Muscle layer of colon (tissue), 2 donors: ENCODE measurements at regions not wholly inside any gene's neighbourhood (a gene's known extent, or its start where the extent isn't known, plus 50 kb on each side); places are given as distances from the start of the nearest gene placed in this dataset.
"Not testable (repeated sequence)": the region's sequence is repeated elsewhere in the genome, so short reads cannot be mapped to it uniquely, and the experiment has no call there.

Source experiments
- H3K27ac ChIP-seq: one replicate; pipeline ENCODE4 v1.7.0; 2013; ENCODE audit warnings: low read depth, mild to moderate bottlenecking, low read length, moderate library complexity
- H3K27me3 ChIP-seq, 2 donors: one replicate each; pipeline ENCODE4 v1.7.0; 2013; ENCODE audit warnings: low read length in 2 of 2, mild to moderate bottlenecking in 2 of 2; ENCODE audit not compliant: insufficient read depth in 2 of 2, control insufficient read depth in 1 of 2
- H3K36me3 ChIP-seq: one replicate; pipeline ENCODE4 v1.7.0; 2013; ENCODE audit warnings: mild to moderate bottlenecking, low read length; ENCODE audit not compliant: insufficient read depth
- H3K4me1 ChIP-seq: one replicate; pipeline ENCODE4 v1.7.0; 2013; ENCODE audit warnings: mild to moderate bottlenecking, low read length; ENCODE audit not compliant: insufficient read depth
- H3K4me3 ChIP-seq, 2 donors: one replicate each; pipeline ENCODE4 v1.7.0; 2013; ENCODE audit warnings: low read length in 2 of 2, low read depth in 1 of 2, mild to moderate bottlenecking in 1 of 2, moderate library complexity in 1 of 2
- H3K9ac ChIP-seq: one replicate; pipeline ENCODE4 v1.7.0; 2013; ENCODE audit warnings: low read length
- H3K9me3 ChIP-seq: one replicate; pipeline ENCODE4 v1.7.0; 2013; ENCODE audit warnings: mild to moderate bottlenecking, low read length
- donor health status: abdominal sarcoma.
- donor health status: Adenocarcinoma of cecum.

DNA sequence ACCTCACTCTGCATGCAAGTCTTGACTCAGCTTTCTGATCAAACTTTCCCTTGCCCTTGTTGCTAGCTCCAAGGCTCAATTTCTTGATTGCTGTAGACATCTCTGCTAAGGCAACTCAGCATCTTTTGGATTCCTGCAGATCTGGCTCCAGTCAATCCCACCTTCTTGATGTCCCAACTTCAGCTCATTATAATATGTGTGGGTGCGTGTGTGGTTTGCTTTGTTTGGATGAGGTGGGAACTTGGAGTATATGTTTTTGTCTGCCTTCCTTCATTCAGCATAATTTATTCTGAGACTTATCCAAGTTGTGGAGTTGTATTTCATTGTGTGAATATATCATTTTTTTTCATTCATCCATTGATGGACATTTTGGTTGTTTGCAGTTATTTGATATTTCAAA is 364.8 kb upstream of the IGFBP3 start:
- Histone ChIP-seq H3K9ac (no peak overlapping the region), H3K4me1 (no peaks in the 10 kb centered on the region), H3K4me3 (no peak overlapping the region), H3K27me3 (no peaks in the 10 kb centered on the region), H3K27ac (no peak overlapping the region), H3K9me3 (no peaks in the 10 kb centered on the region), H3K36me3 (no peaks in the 10 kb centered on the region)

DNA sequence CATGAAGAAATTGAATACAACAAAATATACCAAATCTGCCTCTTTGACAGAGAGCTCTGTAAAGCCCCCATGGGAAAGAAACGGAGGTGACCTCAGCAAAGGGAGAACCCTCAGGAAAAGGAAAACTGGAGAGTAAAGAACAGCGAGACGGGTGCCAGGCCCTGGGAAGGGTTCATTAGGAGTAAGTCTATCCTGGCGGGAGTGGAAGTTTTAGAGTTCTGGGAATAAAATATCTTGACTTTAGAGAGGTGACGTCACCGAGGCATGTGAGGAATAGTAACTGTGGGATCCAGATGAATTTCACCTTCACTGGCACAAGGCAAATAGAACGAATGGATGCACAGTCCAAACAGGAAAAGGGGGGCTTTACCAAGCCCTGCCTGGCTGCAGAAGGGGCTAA is 362.8 kb upstream of the IGFBP3 start:
- no peak overlapping the region for H3K4me3 ChIP-seq
- H3K36me3 ChIP-seq: no peaks in the 10 kb centered on the region
- no peak overlapping the region for H3K9ac ChIP-seq
- no peaks in the 10 kb centered on the region for H3K9me3 ChIP-seq
- no peaks in the 10 kb centered on the region for H3K27me3 ChIP-seq
- H3K27ac ChIP-seq: no peak overlapping the region
- no peaks in the 10 kb centered on the region for H3K4me1 ChIP-seq

DNA sequence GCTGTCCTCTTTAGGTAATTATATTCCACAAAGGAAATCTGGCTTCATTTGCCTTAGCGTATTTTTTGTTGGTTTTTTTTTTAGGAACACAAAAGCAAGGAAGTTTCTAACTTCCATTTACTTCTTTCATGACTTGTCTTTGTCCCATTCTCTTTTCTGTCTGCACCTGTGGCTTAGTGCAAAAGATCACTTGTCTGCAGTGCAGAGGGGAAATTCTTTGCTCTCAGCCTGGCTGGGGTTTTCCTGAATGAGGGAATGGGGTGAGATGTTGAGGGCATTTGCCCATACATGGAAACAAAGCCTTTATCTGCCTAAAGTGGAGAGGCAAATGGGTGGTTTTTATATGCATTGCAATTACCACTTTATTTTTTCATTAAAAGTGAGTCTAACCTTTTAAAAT is 361.1 kb upstream of the IGFBP3 start:
- Histone ChIP-seq H3K4me3 (no peak overlapping the region), H3K9ac (no peak overlapping the region), H3K27me3 (no peaks in the 10 kb centered on the region), H3K4me1 (no peaks in the 10 kb centered on the region), H3K9me3 (no peaks in the 10 kb centered on the region), H3K36me3 (no peaks in the 10 kb centered on the region), H3K27ac (no peak overlapping the region)

DNA sequence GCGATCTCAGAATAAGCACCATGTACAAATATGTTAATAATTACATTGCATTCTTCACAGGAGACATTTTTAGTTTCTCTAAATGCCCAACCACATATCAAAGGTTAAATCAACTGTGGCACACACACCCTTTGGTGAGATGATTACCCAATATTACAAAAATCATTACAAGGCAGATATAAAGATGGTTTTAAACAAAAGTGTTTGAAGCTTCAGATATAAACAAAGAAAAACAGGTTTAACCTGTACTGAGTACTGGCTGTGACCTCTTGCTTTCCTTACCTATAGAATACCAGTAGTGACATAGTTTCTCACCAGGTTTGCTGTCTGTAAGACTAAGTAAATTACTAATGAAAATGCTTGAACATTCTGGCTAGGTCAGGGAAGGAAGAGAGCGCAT is 360.0 kb upstream of the IGFBP3 start:
- Histone ChIP-seq H3K4me1 (no peaks in the 10 kb centered on the region), H3K4me3 (no peak overlapping the region), H3K36me3 (no peaks in the 10 kb centered on the region), H3K9ac (no peak overlapping the region), H3K27ac (no peak overlapping the region), H3K27me3 (no peaks in the 10 kb centered on the region), H3K9me3 (no peaks in the 10 kb centered on the region)

DNA sequence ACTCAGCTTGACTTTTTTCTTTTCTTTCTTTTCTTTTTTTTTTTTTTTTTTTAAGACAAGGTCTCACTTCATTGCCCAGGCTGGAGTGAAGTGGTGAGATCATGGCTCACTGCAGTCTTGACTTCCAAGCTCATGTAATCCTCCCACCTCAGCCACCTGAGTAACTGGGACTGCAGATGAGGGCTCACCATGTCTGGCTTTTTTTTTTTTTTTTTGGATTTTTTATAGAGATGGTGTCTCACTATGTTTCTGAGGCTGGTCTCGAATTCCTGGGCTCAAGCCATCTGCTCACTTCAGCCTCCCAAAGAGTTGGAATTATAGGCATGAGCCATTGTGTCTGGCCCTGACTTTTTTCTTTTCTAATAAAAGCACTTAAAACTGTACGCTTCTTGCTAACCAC is 358.2 kb upstream of the IGFBP3 start:
- H3K4me1 ChIP-seq: no peaks in the 10 kb centered on the region
- H3K4me3 ChIP-seq: no peak overlapping the region
- no peaks in the 10 kb centered on the region for H3K9me3 ChIP-seq
- H3K36me3 ChIP-seq: no peaks in the 10 kb centered on the region
- H3K9ac ChIP-seq: no peak overlapping the region
- no peaks in the 10 kb centered on the region for H3K27me3 ChIP-seq
- H3K27ac ChIP-seq: no peak overlapping the region

DNA sequence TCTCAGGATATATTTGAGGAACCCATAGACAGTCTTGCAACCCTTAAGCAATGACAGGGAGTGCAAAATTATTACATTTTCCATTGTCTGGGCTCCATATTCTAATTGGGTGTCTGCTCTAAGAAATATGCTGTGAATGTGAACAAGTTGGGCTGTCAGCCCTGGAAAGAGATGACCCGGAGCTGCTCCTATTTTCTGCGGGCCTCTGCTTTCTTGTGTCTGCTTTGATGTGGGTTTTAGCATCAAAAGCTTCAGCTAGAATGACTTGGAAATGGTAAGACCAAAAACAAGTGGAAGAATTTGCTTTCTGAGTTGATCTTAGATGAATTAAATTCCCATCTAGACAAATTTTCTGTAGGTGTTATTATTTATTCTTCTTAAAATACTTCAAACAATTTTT is 343.6 kb upstream of the IGFBP3 start:
- no peaks in the 10 kb centered on the region for H3K27me3 ChIP-seq
- no peaks in the 10 kb centered on the region for H3K4me1 ChIP-seq

DNA sequence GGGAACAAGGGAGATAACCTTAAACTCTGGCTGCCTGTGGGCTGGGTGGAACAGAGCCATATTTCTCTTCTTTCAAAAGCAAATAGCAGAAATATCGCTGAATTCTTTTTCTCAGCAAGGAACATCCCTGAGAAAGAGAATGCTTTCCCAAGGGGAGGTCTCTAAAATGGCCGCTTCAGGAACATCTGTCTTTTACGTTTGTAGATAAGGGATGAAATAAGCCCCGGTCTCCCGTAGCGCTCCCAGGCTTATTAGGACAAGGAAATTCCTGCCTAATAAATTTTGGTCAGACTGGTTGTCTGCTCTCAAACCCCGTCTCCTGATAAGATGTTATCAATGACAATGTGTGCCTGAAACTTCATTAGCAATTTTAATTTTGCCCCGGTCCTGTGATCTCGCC is 340.6 kb upstream of the IGFBP3 start:
- not testable (repeated sequence) for H3K9me3 ChIP-seq

More for the DNA sequence above, 343.6 kb upstream of the IGFBP3 start:
- H3K9me3 ChIP-seq: no peaks in the 10 kb centered on the region
- H3K36me3 ChIP-seq: no peaks in the 10 kb centered on the region
- no peak overlapping the region for H3K9ac ChIP-seq
- H3K4me3 ChIP-seq: no peak overlapping the region
- no peak overlapping the region for H3K27ac ChIP-seq

DNA sequence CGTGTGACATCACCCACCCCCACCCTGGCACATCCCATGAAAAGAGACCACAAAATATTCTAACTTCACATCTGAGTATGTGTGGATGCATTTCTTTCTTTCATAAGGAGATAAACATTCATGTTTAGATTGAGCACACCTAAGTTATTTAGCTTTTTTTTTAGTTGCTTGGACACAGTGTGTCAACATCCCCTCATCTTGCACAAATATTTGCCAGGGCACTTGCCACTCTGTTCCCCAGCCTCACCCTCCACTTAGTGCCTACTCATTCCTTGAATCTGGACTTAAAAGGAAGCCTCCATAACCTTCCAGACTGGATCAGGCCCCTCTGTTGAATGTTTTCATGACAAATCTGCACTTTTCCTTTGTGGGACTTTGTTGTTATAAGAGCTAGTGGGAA is 338.9 kb upstream of the IGFBP3 start:
- no peak overlapping the region for H3K4me3 ChIP-seq
- H3K36me3 ChIP-seq: no peaks in the 10 kb centered on the region
- no peak overlapping the region for H3K9ac ChIP-seq
- H3K4me1 ChIP-seq: peaks cover 8% of the 10 kb centered on the region
- no peaks in the 10 kb centered on the region for H3K27me3 ChIP-seq
- no peaks in the 10 kb centered on the region for H3K9me3 ChIP-seq
- H3K27ac ChIP-seq: no peak overlapping the region

More for the DNA sequence above, 340.6 kb upstream of the IGFBP3 start:
- not testable (repeated sequence) for H3K9ac ChIP-seq, H3K4me3 ChIP-seq, H3K27ac ChIP-seq, H3K36me3 ChIP-seq, H3K4me1 ChIP-seq, H3K27me3 ChIP-seq

DNA sequence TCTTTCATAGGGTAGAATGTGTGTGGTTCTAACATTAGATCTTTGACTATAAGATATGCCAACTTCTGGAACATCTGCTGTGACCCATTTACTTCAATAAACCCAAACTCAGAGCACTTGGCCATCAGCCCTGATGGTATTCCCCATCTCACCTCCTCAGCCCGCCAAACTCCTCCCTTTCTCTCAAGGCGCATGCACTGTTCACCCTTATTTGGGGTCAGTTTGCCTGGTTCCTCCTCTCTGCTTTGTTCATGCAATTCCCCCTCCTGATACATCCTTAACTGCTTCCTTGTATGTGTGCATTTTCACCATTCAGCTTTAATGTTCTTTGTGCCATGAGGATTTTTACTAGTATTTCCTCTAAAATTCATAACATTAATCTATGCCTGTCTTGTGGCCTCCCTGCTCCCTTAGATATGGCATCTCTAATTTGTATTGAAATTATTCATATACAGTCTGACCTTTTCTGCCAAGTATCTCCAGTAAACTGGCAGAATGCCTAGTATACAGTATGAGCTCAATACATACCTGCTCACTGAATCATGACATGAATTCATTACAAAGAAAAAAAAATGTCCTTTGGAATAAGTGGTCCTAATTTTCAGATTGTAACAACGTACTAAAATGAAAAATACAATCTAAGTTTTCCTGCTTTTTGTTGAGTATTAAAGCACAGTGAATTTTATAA is 336.8 kb upstream of the IGFBP3 start:
- no peaks in the 10 kb centered on the region for H3K9me3 ChIP-seq
- no peak overlapping the region for H3K9ac ChIP-seq
- H3K4me3 ChIP-seq: no peak overlapping the region
- H3K27ac ChIP-seq: no peak overlapping the region
- no peaks in the 10 kb centered on the region for H3K27me3 ChIP-seq
- no peaks in the 10 kb centered on the region for H3K36me3 ChIP-seq
- peaks cover 8% of the 10 kb centered on the region for H3K4me1 ChIP-seq

DNA sequence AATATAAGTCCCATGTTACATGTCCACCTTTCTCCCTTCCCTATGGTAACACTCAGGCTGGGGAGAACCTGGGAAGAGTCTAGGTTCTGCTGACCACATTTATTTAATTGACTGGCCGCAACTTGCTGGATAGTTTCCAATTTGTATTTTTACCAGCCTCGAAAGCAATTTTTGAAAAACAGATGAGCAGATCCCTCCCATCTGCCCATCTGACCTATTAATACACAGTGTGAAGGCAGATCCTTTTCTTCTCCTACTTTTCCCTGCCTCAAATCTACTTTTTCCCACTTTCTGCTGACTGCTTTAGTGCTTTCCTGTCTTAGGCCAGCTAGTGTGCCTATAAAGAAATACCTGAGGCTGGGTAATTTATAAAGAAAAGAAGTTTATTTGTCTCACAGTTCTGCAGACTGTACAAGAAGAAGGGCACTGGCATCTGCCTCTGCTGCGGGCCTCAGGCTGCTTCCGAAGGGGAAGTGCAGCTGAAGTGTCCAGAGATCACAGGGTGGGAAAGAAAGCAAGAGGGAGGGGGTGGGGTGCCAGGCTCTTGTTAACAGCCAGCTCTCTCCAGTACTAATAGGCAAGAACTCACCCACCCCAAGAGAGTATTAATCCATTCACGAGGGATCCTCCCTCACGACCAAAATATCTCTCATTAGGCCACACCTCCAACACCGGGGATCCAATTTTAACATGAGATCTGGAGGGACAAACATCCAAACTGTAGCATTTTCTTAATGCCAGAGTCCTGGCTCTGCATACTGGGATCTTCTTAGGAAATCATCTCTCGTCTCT is 336.0 kb upstream of the IGFBP3 start:
- Histone ChIP-seq H3K4me3 (no peak overlapping the region), H3K27ac (no peak overlapping the region), H3K27me3 (no peaks in the 10 kb centered on the region), H3K36me3 (no peaks in the 10 kb centered on the region), H3K4me1 (peaks cover 8% of the 10 kb centered on the region), H3K9ac (no peak overlapping the region), H3K9me3 (no peaks in the 10 kb centered on the region)

DNA sequence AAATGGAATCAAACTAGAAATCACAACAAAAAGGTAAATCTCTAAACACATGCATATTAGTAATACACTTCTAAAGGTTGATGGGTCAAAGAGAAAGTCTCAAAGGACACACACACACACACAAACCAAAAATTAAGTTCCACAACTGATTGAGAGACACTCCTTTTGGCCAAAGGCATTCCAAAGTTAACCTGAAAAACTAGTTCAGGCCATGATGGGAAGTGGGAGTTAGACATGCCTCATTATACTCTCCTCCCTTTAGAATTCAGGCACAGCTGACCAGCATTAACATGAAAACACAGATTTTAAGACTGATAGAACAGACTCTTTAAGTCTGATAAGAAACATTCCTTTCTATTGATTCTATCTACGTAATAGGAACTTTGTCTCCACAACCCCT is 332.4 kb upstream of the IGFBP3 start:
- Histone ChIP-seq H3K36me3 (no peaks in the 10 kb centered on the region), H3K9me3 (no peaks in the 10 kb centered on the region), H3K27ac (no peak overlapping the region), H3K9ac (no peak overlapping the region), H3K27me3 (no peaks in the 10 kb centered on the region), H3K4me3 (no peak overlapping the region), H3K4me1 (peaks cover 8% of the 10 kb centered on the region)

DNA sequence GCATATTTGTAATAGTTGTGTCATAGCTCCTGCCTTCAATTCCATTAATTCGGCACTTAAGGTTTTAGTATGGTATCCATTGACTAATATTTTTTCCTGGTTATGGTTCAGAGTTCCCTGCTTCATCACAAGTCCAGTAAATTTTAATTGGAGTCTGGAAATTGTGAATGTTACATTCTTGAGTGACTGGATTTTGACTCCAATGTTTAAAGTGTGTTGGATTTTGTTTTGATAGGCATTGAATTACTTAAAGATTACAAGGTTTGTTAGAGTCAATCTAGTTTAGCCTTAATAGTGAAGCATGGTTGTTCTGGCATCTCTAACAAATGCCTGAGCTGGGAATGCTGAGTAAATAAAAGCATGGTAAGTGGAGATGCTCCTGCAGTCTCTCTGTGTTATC is 326.6 kb upstream of the IGFBP3 start:
- H3K27ac ChIP-seq: no peak overlapping the region
- H3K27me3 ChIP-seq: no peaks in the 10 kb centered on the region
- H3K4me1 ChIP-seq: no peaks in the 10 kb centered on the region

More for the DNA sequence above, 326.6 kb upstream of the IGFBP3 start:
- Histone ChIP-seq H3K4me3 (no peak overlapping the region), H3K9me3 (no peaks in the 10 kb centered on the region), H3K36me3 (no peaks in the 10 kb centered on the region), H3K9ac (no peak overlapping the region)
